ENCODE measurements at regions not wholly inside any gene's neighbourhood (a gene's known extent, or its start where the extent isn't known, plus 50 kb on each side); places are given as distances from the start of the nearest gene placed in this dataset.

DNA sequence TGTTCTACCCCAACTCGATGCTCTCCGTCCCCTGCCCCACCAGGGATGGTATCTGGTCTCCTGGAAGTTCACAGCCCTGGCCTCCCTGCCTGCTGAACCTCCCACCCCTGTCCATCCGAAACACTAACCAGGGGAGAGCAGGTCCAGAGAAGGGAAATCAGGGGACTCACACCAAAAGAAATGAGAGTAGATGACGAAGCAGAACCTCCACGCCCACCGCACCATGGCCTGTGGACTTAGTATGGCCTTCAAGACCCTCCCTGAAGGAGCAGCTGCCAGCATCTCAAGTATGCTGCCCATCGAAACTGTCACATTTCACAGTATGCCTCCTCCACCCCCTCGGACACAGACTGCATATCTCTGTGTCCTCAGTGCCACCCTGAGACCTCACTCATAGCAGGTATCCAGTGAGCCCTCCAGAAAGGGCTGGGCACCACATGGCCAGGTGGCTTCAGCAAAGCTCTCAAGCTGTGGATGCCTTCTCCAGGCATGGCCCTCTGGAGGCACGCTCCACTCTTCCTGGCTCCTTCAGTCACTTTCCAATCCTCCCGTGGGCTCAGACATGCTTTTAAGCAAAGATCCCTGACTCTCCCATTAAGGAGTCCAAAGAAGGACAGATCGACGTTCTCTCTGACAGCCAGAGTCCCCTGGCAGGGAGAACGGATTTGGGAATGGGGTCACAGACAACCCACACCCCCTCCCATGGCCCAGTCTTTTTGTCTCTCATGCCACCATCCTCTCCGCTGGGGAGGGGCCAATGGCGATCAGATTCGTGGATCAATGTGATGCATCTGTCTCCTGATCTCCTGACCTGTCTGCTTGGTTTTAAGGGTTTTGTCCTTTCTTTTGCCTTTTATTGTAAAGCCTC is 158.4 kb downstream of the ANKRD60 start:
- Mint-ChIP-seq H3K27ac (no peak overlapping the region), H3K27me3 (peaks cover 10 to 20% of the 10 kb centered on the region in 2 donors), H3K4me1 (peaks cover 0 to 10% (median 3%) of the 10 kb centered on the region in 4 donors), H3K9me3 (no peaks in the 10 kb centered on the region), H3K4me3 (no peak overlapping the region), H3K36me3 (no peaks in the 10 kb centered on the region)
- POLR2A ChIA-PET (ENCODE audit: partially characterized antibody): no interaction called here
- CTCF ChIA-PET (ENCODE audit: partially characterized antibody): no interaction called here
- no peak overlapping the region for H3K4me3 ChIP-seq (ENCODE audit: low read length in 2 of 2)
- peaks cover 5% of the 10 kb centered on the region for H3K4me1 ChIP-seq (ENCODE audit: insufficient read depth, low read length)
- H3K27ac ChIP-seq (ENCODE audit: low read depth, low read length): no peak overlapping the region
- H3K36me3 ChIP-seq (ENCODE audit: insufficient read depth, low read length): no peaks in the 10 kb centered on the region
- intact Hi-C loops (cut with micrococcal nuclease): no loop called here
- H3K9me3 ChIP-seq (ENCODE audit: control insufficient read depth in 1 of 2, low read length in 2 of 2): no peaks in the 10 kb centered on the region
- DNase-seq: no peak
- H3K27me3 ChIP-seq (ENCODE audit: insufficient read depth, low read length): no peaks in the 10 kb centered on the region

DNA sequence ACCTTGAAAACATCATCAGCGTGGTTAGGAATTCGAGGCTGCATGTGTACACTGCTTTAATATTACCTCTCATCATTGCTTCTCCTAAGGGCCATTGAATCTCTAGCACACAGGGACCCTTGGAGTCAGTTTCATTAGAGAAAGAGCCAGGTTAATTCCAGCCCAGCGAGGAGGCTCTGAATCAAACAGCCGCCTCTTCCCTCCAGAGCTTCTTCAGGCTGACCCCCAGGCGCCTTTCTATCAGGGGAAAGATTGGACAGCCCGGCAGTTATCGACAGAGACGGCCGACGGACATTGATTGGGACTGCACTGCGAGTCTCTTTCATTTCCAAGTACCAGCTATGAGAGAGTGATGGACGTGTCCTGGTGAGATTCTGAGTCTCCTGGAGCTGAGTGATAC is 159.2 kb downstream of the ANKRD60 start:
- no peak overlapping the region for H3K4me3 ChIP-seq (ENCODE audit: low read length in 2 of 2)
- no peak overlapping the region for H3K27ac ChIP-seq (ENCODE audit: low read depth, low read length)
- no peaks in the 10 kb centered on the region for H3K4me1 ChIP-seq (ENCODE audit: insufficient read depth, low read length)
- Mint-ChIP-seq H3K4me1 (peaks cover 0 to 4% (median under 1%) of the 10 kb centered on the region in 4 donors), H3K27ac (no peak overlapping the region), H3K27me3 (peaks cover 10 to 19% of the 10 kb centered on the region in 2 donors), H3K36me3 (no peaks in the 10 kb centered on the region), H3K9me3 (no peaks in the 10 kb centered on the region), H3K4me3 (no peak overlapping the region)
- intact Hi-C loops (cut with micrococcal nuclease): no loop called here
- H3K36me3 ChIP-seq (ENCODE audit: insufficient read depth, low read length): no peaks in the 10 kb centered on the region
- no peak for DNase-seq
- H3K9me3 ChIP-seq (ENCODE audit: control insufficient read depth in 1 of 2, low read length in 2 of 2): no peaks in the 10 kb centered on the region
- no peaks in the 10 kb centered on the region for H3K27me3 ChIP-seq (ENCODE audit: insufficient read depth, low read length)
- CTCF ChIA-PET (ENCODE audit: partially characterized antibody): no interaction called here
- POLR2A ChIA-PET (ENCODE audit: partially characterized antibody): no interaction called here

- Mint-ChIP-seq H3K27me3 (peaks cover 1 to 10% of the 10 kb centered on the region in 2 donors), H3K9me3 (peaks cover 2 to 17% (median 8%) of the 10 kb centered on the region in 8 donors), H3K36me3 (no peaks in the 10 kb centered on the region), H3K27ac (no peak overlapping the region), H3K4me1 (no peaks in the 10 kb centered on the region), H3K4me3 (no peak overlapping the region)
- no peaks in the 10 kb centered on the region for H3K4me1 ChIP-seq (ENCODE audit: insufficient read depth, low read length)
- no peak for DNase-seq
- intact Hi-C loops (cut with micrococcal nuclease): no loop called here
- H3K27ac ChIP-seq (ENCODE audit: low read depth, low read length): no peak overlapping the region
- ChIA-PET CTCF (ENCODE audit: partially characterized antibody) (interaction anchor here (1.2 kb wide), 1 partner anchor 9 kb away, joined by 3 read pairs; no protein-coding TSS in a partner anchor), POLR2A (ENCODE audit: partially characterized antibody) (no interaction called here)
- no peak overlapping the region for H3K4me3 ChIP-seq (ENCODE audit: low read length in 2 of 2)
- no peaks in the 10 kb centered on the region for H3K9me3 ChIP-seq (ENCODE audit: control insufficient read depth in 1 of 2, low read length in 2 of 2)
- no peaks in the 10 kb centered on the region for H3K36me3 ChIP-seq (ENCODE audit: insufficient read depth, low read length)
- no peaks in the 10 kb centered on the region for H3K27me3 ChIP-seq (ENCODE audit: insufficient read depth, low read length)
Observed at GRCh38 chr20:58065508-58066361, 162.7 kb downstream of the ANKRD60 start.

DNA sequence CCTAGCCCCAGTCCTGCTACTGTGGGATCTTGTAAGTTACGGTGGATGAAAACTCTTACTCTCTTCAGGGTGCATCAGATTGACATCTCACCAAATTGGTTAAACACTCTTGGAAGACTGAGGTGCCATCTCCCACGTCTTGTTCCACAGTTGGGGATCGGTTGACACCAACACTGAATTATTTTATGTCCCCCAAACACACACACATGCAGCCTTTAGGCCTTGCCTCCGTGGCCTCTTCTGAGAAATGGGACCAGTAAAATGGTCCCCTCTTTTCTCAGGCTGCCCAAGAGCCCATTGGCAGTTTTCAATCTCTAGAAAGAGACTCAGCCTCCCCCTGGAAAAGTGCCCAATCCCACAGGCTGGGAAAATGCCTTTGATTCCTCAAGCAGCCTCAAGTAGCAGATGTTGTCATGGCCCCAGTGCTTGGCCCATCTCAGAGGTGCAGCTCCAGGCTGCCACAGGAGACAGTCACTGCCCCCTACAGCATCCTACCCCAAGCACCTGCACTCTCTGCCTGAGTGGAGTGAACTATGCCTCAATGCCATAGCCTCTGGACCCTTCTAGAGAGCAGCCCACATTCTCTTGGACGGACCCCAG is 163.9 kb downstream of the ANKRD60 start:
- no peak for DNase-seq
- ChIA-PET CTCF (ENCODE audit: partially characterized antibody) (no interaction called here), POLR2A (ENCODE audit: partially characterized antibody) (no interaction called here)
- no peaks in the 10 kb centered on the region for H3K27me3 ChIP-seq (ENCODE audit: insufficient read depth, low read length)
- no peaks in the 10 kb centered on the region for H3K9me3 ChIP-seq (ENCODE audit: control insufficient read depth in 1 of 2, low read length in 2 of 2)
- H3K4me1 ChIP-seq (ENCODE audit: insufficient read depth, low read length): no peaks in the 10 kb centered on the region
- no peaks in the 10 kb centered on the region for H3K36me3 ChIP-seq (ENCODE audit: insufficient read depth, low read length)
- H3K36me3 Mint-ChIP-seq: no peaks in the 10 kb centered on the region
- H3K27me3 Mint-ChIP-seq: peaks cover 9% of the 10 kb centered on the region in 2 donors
- peaks cover 2 to 17% (median 8%) of the 10 kb centered on the region in 8 donors for H3K9me3 Mint-ChIP-seq
- H3K4me3 Mint-ChIP-seq: no peak overlapping the region
- no peak overlapping the region for H3K4me3 ChIP-seq (ENCODE audit: low read length in 2 of 2)
- H3K27ac ChIP-seq (ENCODE audit: low read depth, low read length): no peak overlapping the region
- intact Hi-C loops (cut with micrococcal nuclease): no loop called here
- H3K27ac Mint-ChIP-seq: no peak overlapping the region
- no peaks in the 10 kb centered on the region for H3K4me1 Mint-ChIP-seq

DNA sequence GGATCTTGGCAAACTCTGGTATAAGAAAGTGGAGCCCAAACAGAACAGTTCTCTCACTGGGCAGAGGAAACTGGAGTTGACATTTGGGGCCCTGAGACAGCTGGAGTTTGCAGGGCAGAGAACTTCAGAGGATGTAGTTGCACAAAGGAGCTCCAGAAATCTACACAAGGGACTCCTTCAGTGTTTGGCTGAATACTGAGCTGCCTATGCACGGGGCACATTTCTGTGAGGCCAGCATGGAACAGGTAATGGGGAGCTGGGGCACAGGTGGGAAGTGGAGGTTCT is 169.3 kb downstream of the ANKRD60 start:
- POLR2A ChIA-PET (ENCODE audit: partially characterized antibody): no interaction called here
- no peak for DNase-seq
- Histone ChIP-seq H3K36me3 (ENCODE audit: insufficient read depth, low read length) (no peaks in the 10 kb centered on the region), H3K27ac (ENCODE audit: low read depth, low read length) (no peak overlapping the region), H3K27me3 (ENCODE audit: insufficient read depth, low read length) (no peaks in the 10 kb centered on the region), H3K4me1 (ENCODE audit: insufficient read depth, low read length) (no peaks in the 10 kb centered on the region), H3K9me3 (ENCODE audit: control insufficient read depth in 1 of 2, low read length in 2 of 2) (no peaks in the 10 kb centered on the region), H3K4me3 (ENCODE audit: low read length in 2 of 2) (no peak overlapping the region)
- peaks cover 18 to 26% of the 10 kb centered on the region in 2 donors for H3K27me3 Mint-ChIP-seq
- H3K4me3 Mint-ChIP-seq: no peak overlapping the region
- peaks cover 2 to 17% (median 8%) of the 10 kb centered on the region in 8 donors for H3K9me3 Mint-ChIP-seq
- no peak overlapping the region for H3K27ac Mint-ChIP-seq
- no peaks in the 10 kb centered on the region for H3K4me1 Mint-ChIP-seq
- CTCF ChIA-PET (ENCODE audit: partially characterized antibody): interaction anchor here (1.0 kb wide), 1 partner anchor 8 kb away, joined by 3 read pairs; no protein-coding TSS in a partner anchor
- H3K36me3 Mint-ChIP-seq: no peaks in the 10 kb centered on the region
- intact Hi-C loops (cut with micrococcal nuclease): no loop called here

DNA sequence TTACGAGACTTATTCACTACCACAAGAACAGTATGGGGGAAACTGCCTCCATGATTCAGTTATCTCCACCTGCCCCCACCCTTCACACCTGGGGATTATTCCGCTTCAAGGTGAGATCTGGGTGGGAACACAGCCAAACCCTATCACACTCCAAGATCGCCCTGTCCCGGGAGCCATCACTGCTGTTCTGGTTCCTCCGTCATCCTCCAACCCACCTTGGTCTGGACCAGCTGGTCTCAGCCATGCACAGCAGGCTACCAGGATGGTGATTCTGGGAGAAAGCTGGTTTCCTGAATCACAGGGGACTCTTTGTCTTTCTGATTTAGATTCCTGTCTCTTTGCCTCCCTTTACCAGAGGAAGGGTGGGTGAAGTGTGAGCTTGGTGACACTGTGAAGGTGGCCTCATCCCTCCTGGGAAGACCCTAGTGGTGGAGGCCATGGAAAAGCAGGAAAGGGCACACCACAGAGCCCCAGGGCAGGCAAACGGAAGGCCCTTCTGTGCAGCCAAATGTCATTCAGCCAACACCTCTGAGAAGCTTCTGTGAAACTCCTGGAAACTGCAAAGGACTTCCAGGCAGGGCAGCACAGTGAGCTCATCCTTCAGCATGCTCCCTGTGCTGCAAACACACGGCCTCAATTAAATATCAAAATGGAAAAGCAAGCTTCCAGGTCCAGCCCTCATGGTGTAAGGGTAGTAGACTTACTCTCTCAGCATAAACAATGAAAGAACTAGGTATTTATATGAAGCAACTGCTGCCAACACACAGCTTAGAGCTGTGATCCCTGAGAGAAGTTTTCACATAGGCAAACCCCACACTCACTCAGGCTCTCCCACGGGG is 169.8 kb downstream of the ANKRD60 start:
- Mint-ChIP-seq H3K4me3 (no peak overlapping the region), H3K27ac (no peak overlapping the region), H3K36me3 (no peaks in the 10 kb centered on the region), H3K9me3 (peaks cover 2 to 17% (median 8%) of the 10 kb centered on the region in 8 donors), H3K27me3 (peaks cover 23 to 26% of the 10 kb centered on the region in 2 donors), H3K4me1 (no peaks in the 10 kb centered on the region)
- Histone ChIP-seq H3K4me1 (ENCODE audit: insufficient read depth, low read length) (no peaks in the 10 kb centered on the region), H3K9me3 (ENCODE audit: control insufficient read depth in 1 of 2, low read length in 2 of 2) (no peaks in the 10 kb centered on the region), H3K27ac (ENCODE audit: low read depth, low read length) (no peak overlapping the region), H3K36me3 (ENCODE audit: insufficient read depth, low read length) (no peaks in the 10 kb centered on the region), H3K27me3 (ENCODE audit: insufficient read depth, low read length) (no peaks in the 10 kb centered on the region), H3K4me3 (ENCODE audit: low read length in 2 of 2) (no peak overlapping the region)
- DNase-seq: no peak
- intact Hi-C loops (cut with micrococcal nuclease): no loop called here
- POLR2A ChIA-PET (ENCODE audit: partially characterized antibody): no interaction called here
- CTCF ChIA-PET (ENCODE audit: partially characterized antibody): interaction anchor here (1.0 kb wide), 1 partner anchor 9 kb away, joined by 3 read pairs; no protein-coding TSS in a partner anchor
